PC-3 (cell line): ENCODE measurements at regions not wholly inside any gene's neighbourhood (a gene's known extent, or its start where the extent isn't known, plus 50 kb on each side); places are given as distances from the start of the nearest gene placed in this dataset.

Experiments used
- ATAC-seq: fragments of 200-7000 bp; cut with Tn5 transposase; 2 replicates; pipeline ENCODE4 v1.9.1; 2020; ENCODE audit warnings: mild to moderate bottlenecking, moderate library complexity
- BruUV-seq: library from RNA; stranded (reverse); fragments of 400-500 nt; replicated peaks from 2 replicates; lab custom pipeline; 2021; lab: Mats Ljungman, UMichigan
- CTCF ChIA-PET: fragments of 300-600 bp; sonication (Branson Sonifier 250); formaldehyde crosslinking; loops from one replicate; lab custom pipeline; 2022; ENCODE audit warnings: antibody characterized with exemption; lab: Charles Lee
- POLR2A ChIA-PET: fragments of 300-600 bp; sonication (Branson Sonifier 250); formaldehyde crosslinking; loops from one replicate; lab custom pipeline; 2022; ENCODE audit warnings: antibody characterized with exemption; ENCODE audit not compliant: unreplicated experiment; lab: Charles Lee
- DNase-seq: peaks from one replicate; pipeline ENCODE4 v3.0.0-alpha.2; 2015
- H2AFZ ChIP-seq: fragments of 300-600 bp; sonication (generic); 2 replicates; pipeline ENCODE4 v1.6.0; 2016; ENCODE audit warnings: antibody characterized with exemption, low read length
- H3F3A ChIP-seq: fragments of 300-600 bp; sonication (generic); one replicate; pipeline ENCODE4 v1.6.0; 2017; ENCODE audit warnings: antibody characterized with exemption, low read length, control low read depth, mild to moderate bottlenecking; ENCODE audit not compliant: unreplicated experiment
- H3K27ac ChIP-seq: fragments of 300-600 bp; sonication (generic); 2 replicates; pipeline ENCODE4 v1.5.1; 2016; ENCODE audit warnings: mild to moderate bottlenecking, low read length
- H3K27me3 ChIP-seq: fragments of 300-600 bp; sonication (generic); 2 replicates; pipeline ENCODE4 v1.6.1; 2016; ENCODE audit warnings: low read length, mixed read lengths
- H3K36me3 ChIP-seq: fragments of 300-600 bp; sonication (generic); 2 replicates; pipeline ENCODE4 v1.6.1; 2016; ENCODE audit warnings: low read depth, mixed run types, low read length, mixed read lengths
- H3K4me1 ChIP-seq: fragments of 300-600 bp; sonication (generic); 2 replicates; pipeline ENCODE4 v1.5.1; 2016; ENCODE audit warnings: low read length; ENCODE audit not compliant: insufficient read depth
- H3K4me2 ChIP-seq: fragments of 300-600 bp; sonication (generic); 2 replicates; pipeline ENCODE4 v1.6.0; 2016; ENCODE audit warnings: low read length
- H3K4me3 ChIP-seq: fragments of 300-600 bp; sonication (generic); 2 replicates; pipeline ENCODE4 v1.5.1; 2016; ENCODE audit warnings: mild to moderate bottlenecking, low read length, mixed read lengths
- H3K79me2 ChIP-seq: fragments of 300-600 bp; sonication (generic); 2 replicates; pipeline ENCODE4 v1.6.1; 2017; ENCODE audit warnings: low read length, mixed read lengths
- H3K9ac ChIP-seq: fragments of 300-600 bp; sonication (generic); 2 replicates; pipeline ENCODE4 v1.6.0; 2016; ENCODE audit warnings: mild to moderate bottlenecking, low read length
- H3K9me2 ChIP-seq: fragments of 300-600 bp; sonication (generic); replicated peaks from 2 replicates; pipeline ENCODE4 v1.6.1; 2016; ENCODE audit warnings: mixed run types, low read length, mixed read lengths
- H3K9me3 ChIP-seq: fragments of 300-600 bp; sonication (generic); 2 replicates; pipeline ENCODE4 v1.6.1; 2016; ENCODE audit warnings: low read length, mixed read lengths
- H4K20me1 ChIP-seq: fragments of 300-600 bp; sonication (generic); 2 replicates; pipeline ENCODE4 v1.6.1; 2016; ENCODE audit warnings: low read length, mixed read lengths
- CTCF ChIP-seq: fragments of 300-600 bp; sonication (generic); conservative IDR thresholded peaks from 2 replicates; pipeline ENCODE4 v1.5.1; 2017; ENCODE audit warnings: antibody characterized with exemption, low read depth, mild to moderate bottlenecking, low read length
- EZH2 ChIP-seq: fragments of 300-600 bp; sonication (generic); IDR thresholded peaks from one replicate; pipeline ENCODE4 v1.6.1; 2017; ENCODE audit warnings: antibody characterized with exemption, mild to moderate bottlenecking, low read length; ENCODE audit not compliant: unreplicated experiment
- EZH2phosphoT487 ChIP-seq: fragments of 300-600 bp; sonication (generic); IDR thresholded peaks from 2 replicates; pipeline ENCODE4 v1.6.1; 2018; ENCODE audit warnings: mild to moderate bottlenecking, antibody characterized with exemption, low read length, borderline replicate concordance
- intact Hi-C: fragments of 100-400 bp; cut with micrococcal nuclease; formaldehyde crosslinking; loops from 2 replicates; pipeline ENCODE4 v1.9.0; 2023

- ATAC-seq: peak; percentile 27; the same call in 1 of the 2 replicates
- Histone ChIP-seq H3K9me2 (no peaks in the 10 kb centered on the region), H3K4me2 (no peak overlapping the region), H3F3A (no peaks in the 10 kb centered on the region), H3K79me2 (no peaks in the 10 kb centered on the region), H3K27me3 (no peaks in the 10 kb centered on the region), H3K27ac (no peak overlapping the region), H4K20me1 (no peaks in the 10 kb centered on the region), H3K36me3 (no peaks in the 10 kb centered on the region), H2AFZ (no peak overlapping the region), H3K4me1 (no peaks in the 10 kb centered on the region), H3K4me3 (no peak overlapping the region), H3K9me3 (no peaks in the 10 kb centered on the region), H3K9ac (no peak overlapping the region)
- intact Hi-C loops: no loop called here
- ChIA-PET POLR2A (no interaction called here), CTCF (no interaction called here)
- DNase-seq: no peak
- BruUV-seq: no TSS peak
- TF ChIP-seq EZH2phosphoT487 (no peak), EZH2 (no peak), CTCF (no peak)
These were observed 134.5 kb upstream of the KCND2 start for GRCh38 chr7:120138497-120138896.

GRCh38 chr7:120156476-120156875, 116.5 kb upstream of the KCND2 start:
- TF ChIP-seq EZH2phosphoT487 (no peak), CTCF (no peak), EZH2 (no peak)
- H3K4me2 ChIP-seq: no peak overlapping the region
- H3K4me1 ChIP-seq: no peaks in the 10 kb centered on the region
- intact Hi-C loops: no loop called here
- DNase-seq: no peak
- no peak overlapping the region for H3K9ac ChIP-seq
- H3K9me2 ChIP-seq: no peaks in the 10 kb centered on the region
- no peaks in the 10 kb centered on the region for H3F3A ChIP-seq
- H3K27ac ChIP-seq: no peak overlapping the region
- no TSS peak for BruUV-seq
- H3K36me3 ChIP-seq: no peaks in the 10 kb centered on the region
- CTCF ChIA-PET: no interaction called here
- no peak for ATAC-seq
- POLR2A ChIA-PET: no interaction called here
- H3K79me2 ChIP-seq: no peaks in the 10 kb centered on the region
- H4K20me1 ChIP-seq: no peaks in the 10 kb centered on the region
- H3K27me3 ChIP-seq: no peaks in the 10 kb centered on the region
- no peaks in the 10 kb centered on the region for H3K9me3 ChIP-seq
- H2AFZ ChIP-seq: no peak overlapping the region
- no peak overlapping the region for H3K4me3 ChIP-seq

- intact Hi-C loops: no loop called here
- H3F3A ChIP-seq: no peaks in the 10 kb centered on the region
- ChIA-PET POLR2A (no interaction called here), CTCF (no interaction called here)
- H2AFZ ChIP-seq: no peak overlapping the region
- no peak for DNase-seq
- no peaks in the 10 kb centered on the region for H3K36me3 ChIP-seq
- no peak overlapping the region for H3K4me2 ChIP-seq
- no peak for TF ChIP-seq EZH2
- TF ChIP-seq CTCF: no peak
- no peak for TF ChIP-seq EZH2phosphoT487
- no peak; the same call in 1 of the 2 replicates for ATAC-seq
- no peak overlapping the region for H3K4me3 ChIP-seq
- no peaks in the 10 kb centered on the region for H3K4me1 ChIP-seq
- BruUV-seq: no TSS peak
- no peaks in the 10 kb centered on the region for H4K20me1 ChIP-seq
- H3K9me2 ChIP-seq: no peaks in the 10 kb centered on the region
- H3K9me3 ChIP-seq: no peaks in the 10 kb centered on the region
- no peaks in the 10 kb centered on the region for H3K27me3 ChIP-seq
- H3K9ac ChIP-seq: no peak overlapping the region
- no peaks in the 10 kb centered on the region for H3K79me2 ChIP-seq
- H3K27ac ChIP-seq: no peak overlapping the region
These were observed 112.8 kb upstream of the KCND2 start for GRCh38 chr7:120160166-120160565.
